ENCODE measurements at regions not wholly inside any gene's neighbourhood (a gene's known extent, or its start where the extent isn't known, plus 50 kb on each side); places are given as distances from the start of the nearest gene placed in this dataset.
A peak's percentile ranks its signal among the peaks of the same experiment; 100 is the strongest.

DNA sequence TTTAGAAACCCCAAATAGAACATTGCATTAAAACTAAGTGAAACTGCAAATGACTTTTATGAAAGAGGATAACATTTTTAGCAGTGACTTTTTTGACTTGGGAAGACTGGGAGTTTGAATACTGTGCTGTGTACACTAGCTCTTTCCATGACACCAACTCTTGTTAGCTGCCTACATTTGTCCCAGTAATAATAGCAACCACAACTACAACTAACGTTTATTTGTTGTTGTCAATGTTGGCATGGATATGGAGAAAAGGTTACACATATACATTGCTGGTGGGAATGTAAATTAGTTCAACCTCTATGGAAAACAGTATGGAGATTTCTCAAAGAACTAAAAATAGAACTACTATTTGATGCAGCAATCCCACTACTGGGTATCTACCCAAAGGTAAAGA, 329.6 kb upstream of the ADAMTS9 start:
- Histone ChIP-seq H3K27me3 (ENCODE audit: control insufficient read depth, insufficient read depth, low read length) (no peaks in the 10 kb centered on the region), H3K36me3 (ENCODE audit: control insufficient read depth, insufficient read depth, low read length) (no peaks in the 10 kb centered on the region), H3K4me3 (ENCODE audit: low read depth, low read length) (no peak overlapping the region)
- TF ChIP-seq, protein P1, sequence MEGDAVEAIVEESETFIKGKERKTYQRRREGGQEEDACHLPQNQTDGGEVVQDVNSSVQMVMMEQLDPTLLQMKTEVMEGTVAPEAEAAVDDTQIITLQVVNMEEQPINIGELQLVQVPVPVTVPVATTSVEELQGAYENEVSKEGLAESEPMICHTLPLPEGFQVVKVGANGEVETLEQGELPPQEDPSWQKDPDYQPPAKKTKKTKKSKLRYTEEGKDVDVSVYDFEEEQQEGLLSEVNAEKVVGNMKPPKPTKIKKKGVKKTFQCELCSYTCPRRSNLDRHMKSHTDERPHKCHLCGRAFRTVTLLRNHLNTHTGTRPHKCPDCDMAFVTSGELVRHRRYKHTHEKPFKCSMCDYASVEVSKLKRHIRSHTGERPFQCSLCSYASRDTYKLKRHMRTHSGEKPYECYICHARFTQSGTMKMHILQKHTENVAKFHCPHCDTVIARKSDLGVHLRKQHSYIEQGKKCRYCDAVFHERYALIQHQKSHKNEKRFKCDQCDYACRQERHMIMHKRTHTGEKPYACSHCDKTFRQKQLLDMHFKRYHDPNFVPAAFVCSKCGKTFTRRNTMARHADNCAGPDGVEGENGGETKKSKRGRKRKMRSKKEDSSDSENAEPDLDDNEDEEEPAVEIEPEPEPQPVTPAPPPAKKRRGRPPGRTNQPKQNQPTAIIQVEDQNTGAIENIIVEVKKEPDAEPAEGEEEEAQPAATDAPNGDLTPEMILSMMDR (IDR thresholded peaks at IDR 0.05; ENCODE audit: insufficient read depth, low read length, severe bottlenecking), result no peak
- no peak for FAIRE-seq
- DNase-seq (ENCODE audit: low read depth), result no peak

DNA sequence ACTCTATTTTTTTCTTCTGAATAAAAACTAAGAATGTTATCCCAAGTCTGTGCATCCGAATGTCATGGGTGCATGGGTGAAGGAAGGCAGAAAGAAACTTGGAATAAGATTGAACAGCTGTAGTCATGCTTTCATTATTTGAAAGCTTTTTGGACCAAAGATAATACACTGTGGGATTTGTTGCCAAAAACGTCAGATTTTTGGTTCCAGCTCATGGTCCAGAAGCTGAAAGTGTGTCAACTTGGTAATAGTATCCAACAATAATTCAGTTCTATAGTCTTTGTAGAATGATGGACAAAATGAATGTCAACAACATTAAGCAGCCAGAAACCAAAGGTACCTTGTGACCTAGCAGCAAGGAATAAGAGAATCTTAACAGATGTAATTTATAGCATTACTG, 327.9 kb upstream of the ADAMTS9 start:
- H3K27me3 ChIP-seq (ENCODE audit: control insufficient read depth, insufficient read depth, low read length), result no peaks in the 10 kb centered on the region
- DNase-seq (ENCODE audit: low read depth) (no peak), FAIRE-seq (no peak)

DNA sequence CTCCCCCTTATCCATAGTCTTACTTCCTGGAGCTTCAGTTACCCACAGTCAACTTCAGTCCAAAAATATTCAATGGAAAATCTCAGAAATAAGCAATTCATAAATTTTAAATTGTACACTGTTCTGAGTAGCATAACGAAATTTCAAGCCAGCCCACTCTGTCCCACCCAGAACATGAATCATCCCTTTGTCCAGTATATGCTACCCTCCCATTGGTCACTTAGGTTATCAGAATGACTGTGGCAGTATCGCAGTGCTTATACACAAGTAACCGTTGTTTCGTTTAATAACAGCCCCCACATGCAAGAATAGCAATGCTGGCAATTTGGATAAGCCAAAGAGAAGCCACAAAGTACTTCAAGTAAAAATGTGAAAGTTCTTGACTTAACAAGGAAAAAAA, 325.3 kb upstream of the ADAMTS9 start:
- DNase-seq (ENCODE audit: low read depth), result no peak
- TF ChIP-seq, protein P1 (IDR thresholded peaks at IDR 0.05; ENCODE audit: insufficient read depth, low read length, severe bottlenecking), result no peak
- no peaks in the 10 kb centered on the region for H3K27me3 ChIP-seq (ENCODE audit: control insufficient read depth, insufficient read depth, low read length)
- no peak for FAIRE-seq
- no peak overlapping the region for H3K4me3 ChIP-seq (ENCODE audit: low read depth, low read length)
- H3K36me3 ChIP-seq (ENCODE audit: control insufficient read depth, insufficient read depth, low read length), result no peaks in the 10 kb centered on the region

More for the DNA sequence above, 327.9 kb upstream of the ADAMTS9 start:
- TF ChIP-seq, protein P1 (IDR thresholded peaks at IDR 0.05; ENCODE audit: insufficient read depth, low read length, severe bottlenecking), result no peak
- H3K36me3 ChIP-seq (ENCODE audit: control insufficient read depth, insufficient read depth, low read length), result no peaks in the 10 kb centered on the region
- no peak overlapping the region for H3K4me3 ChIP-seq (ENCODE audit: low read depth, low read length)

DNA sequence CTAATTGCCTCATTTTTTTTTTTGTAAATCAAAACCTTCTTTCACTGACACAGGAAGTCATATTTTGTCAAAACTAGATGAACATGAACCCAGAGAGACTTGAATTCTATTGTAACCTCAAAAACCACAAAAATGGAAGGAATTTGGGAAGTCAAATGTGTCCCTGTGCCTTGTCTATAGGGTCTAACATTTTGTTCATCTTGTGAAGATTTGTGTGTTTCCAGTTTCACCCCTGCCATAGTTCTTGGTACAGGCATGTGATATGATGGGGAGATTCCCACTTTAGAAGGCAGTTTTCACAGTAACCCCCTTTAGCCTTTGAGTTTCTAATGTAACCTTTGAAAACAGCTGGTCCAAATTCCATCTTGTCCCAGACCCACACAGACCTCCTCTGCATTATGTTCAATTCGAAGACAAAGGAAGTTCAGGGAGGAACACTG, 318.5 kb upstream of the ADAMTS9 start:
- no peak overlapping the region for H3K4me3 ChIP-seq (ENCODE audit: low read depth, low read length)
- no peaks in the 10 kb centered on the region for H3K36me3 ChIP-seq (ENCODE audit: control insufficient read depth, insufficient read depth, low read length)
- TF ChIP-seq, protein P1 (IDR thresholded peaks at IDR 0.05; ENCODE audit: insufficient read depth, low read length, severe bottlenecking), result no peak
- no peak for DNase-seq (ENCODE audit: low read depth)
- no peak for FAIRE-seq
- H3K27me3 ChIP-seq (ENCODE audit: control insufficient read depth, insufficient read depth, low read length), result no peaks in the 10 kb centered on the region

DNA sequence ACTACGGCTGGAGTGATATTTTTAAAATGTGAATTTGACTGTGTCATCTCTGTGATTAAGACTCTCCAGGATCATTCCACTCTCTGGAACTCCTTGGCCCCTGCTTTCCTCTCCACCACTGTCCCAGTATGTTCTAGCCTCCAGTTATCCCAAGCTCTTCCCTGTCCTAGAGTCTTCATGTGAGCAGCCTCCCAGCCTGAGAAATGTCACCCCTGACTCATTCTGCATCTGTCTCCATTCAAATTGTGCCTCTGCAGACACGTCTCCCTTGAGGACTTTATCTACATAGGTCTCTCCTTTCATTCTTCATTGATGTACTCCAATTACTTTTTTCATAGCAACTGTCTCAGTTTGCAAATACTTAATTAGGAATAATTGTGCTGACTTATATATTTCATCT, 317.7 kb upstream of the ADAMTS9 start:
- DNase-seq (ENCODE audit: low read depth) (no peak), FAIRE-seq (no peak)
- H3K27me3 ChIP-seq (ENCODE audit: control insufficient read depth, insufficient read depth, low read length), result no peaks in the 10 kb centered on the region
- no peaks in the 10 kb centered on the region for H3K36me3 ChIP-seq (ENCODE audit: control insufficient read depth, insufficient read depth, low read length)
- H3K4me3 ChIP-seq (ENCODE audit: low read depth, low read length), result no peak overlapping the region
- TF ChIP-seq, protein P1 (IDR thresholded peaks at IDR 0.05; ENCODE audit: insufficient read depth, low read length, severe bottlenecking), result no peak

DNA sequence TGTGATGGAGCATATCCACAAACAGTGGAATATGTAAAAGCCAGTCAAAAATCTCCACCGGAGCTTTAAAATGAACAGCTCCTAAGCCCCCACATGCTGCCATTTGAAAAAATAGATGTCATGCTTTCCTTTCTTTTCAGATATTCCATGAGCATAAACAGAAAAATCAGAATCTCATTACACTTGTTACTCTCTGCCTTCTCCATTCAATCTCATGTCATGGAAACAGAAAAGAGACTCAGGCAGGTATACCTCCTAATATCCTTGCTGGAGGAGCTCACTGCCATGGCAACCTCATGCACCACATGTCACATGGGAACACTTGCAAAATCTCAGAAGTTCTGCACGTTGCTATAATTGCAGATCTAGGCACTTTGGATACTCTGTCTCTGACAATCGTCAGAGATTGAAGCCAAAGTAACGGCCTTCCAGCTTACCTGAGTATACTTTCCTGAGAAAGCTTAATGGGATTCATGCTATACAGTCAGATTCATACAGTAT, 317.0 kb upstream of the ADAMTS9 start:
- TF ChIP-seq, protein P1 (IDR thresholded peaks at IDR 0.05; ENCODE audit: insufficient read depth, low read length, severe bottlenecking), result no peak
- H3K36me3 ChIP-seq (ENCODE audit: control insufficient read depth, insufficient read depth, low read length), result no peaks in the 10 kb centered on the region
- FAIRE-seq (peak; percentile 66), DNase-seq (ENCODE audit: low read depth) (no peak)
- no peak overlapping the region for H3K4me3 ChIP-seq (ENCODE audit: low read depth, low read length)
- no peaks in the 10 kb centered on the region for H3K27me3 ChIP-seq (ENCODE audit: control insufficient read depth, insufficient read depth, low read length)

Measured in bronchial epithelial cell (primary cell).